Lung (tissue), 11 donors: ENCODE measurements at regions not wholly inside any gene's neighbourhood (a gene's known extent, or its start where the extent isn't known, plus 50 kb on each side); places are given as distances from the start of the nearest gene placed in this dataset.

Experiments
- ATAC-seq: fragments of 200-7000 bp; cut with Tn5 transposase; one replicate; pipeline ENCODE4 v1.9.1; 2020; ENCODE audit warnings: moderate number of reproducible peaks; ENCODE audit not compliant: insufficient read depth, low FRiP score
- DNase-seq, 3 donors: peaks; one replicate each; pipeline ENCODE4 v3.0.0-alpha.2; 2013 to 2017
- H3K27ac ChIP-seq, 2 donors: one replicate each; pipeline ENCODE4 v1.5.1; 2013; ENCODE audit warnings: mild to moderate bottlenecking in 2 of 2, moderate library complexity in 2 of 2, control low read depth in 1 of 2, inconsistent platforms in 1 of 2, low read depth in 1 of 2, low read length in 1 of 2
- H3K27me3 ChIP-seq, 3 donors: one replicate each; pipeline ENCODE4 v1.5.1; 2013; ENCODE audit warnings: low read length in 2 of 3; ENCODE audit not compliant: control insufficient read depth in 3 of 3, insufficient read depth in 3 of 3
- H3K36me3 ChIP-seq, 4 donors: one replicate each; pipeline ENCODE4 v1.5.1; 2013; ENCODE audit warnings: low read length in 4 of 4, mild to moderate bottlenecking in 1 of 4, moderate library complexity in 1 of 4; ENCODE audit not compliant: control insufficient read depth in 4 of 4, insufficient read depth in 4 of 4
- H3K4me1 ChIP-seq, 5 donors: one replicate each; pipeline ENCODE4 v1.5.1; 2013; ENCODE audit warnings: low read length in 5 of 5, mild to moderate bottlenecking in 2 of 5, moderate library complexity in 1 of 5; ENCODE audit not compliant: control insufficient read depth in 5 of 5, insufficient read depth in 5 of 5
- H3K4me3 ChIP-seq: one replicate; pipeline ENCODE4 v1.5.1; 2013; ENCODE audit warnings: mild to moderate bottlenecking, control low read depth, moderate library complexity
- H3K9ac ChIP-seq, 2 donors: one replicate each; pipeline ENCODE4 v1.5.1; 2013; ENCODE audit warnings: low read length in 2 of 2, control low read depth in 1 of 2; ENCODE audit not compliant: insufficient read depth in 1 of 2
- H3K9me3 ChIP-seq, 4 donors: one replicate each; pipeline ENCODE4 v1.5.1; 2013; ENCODE audit warnings: low read length in 3 of 4, mild to moderate bottlenecking in 1 of 4, moderate library complexity in 1 of 4; ENCODE audit not compliant: control insufficient read depth in 4 of 4, insufficient read depth in 3 of 4
- CTCF ChIP-seq: IDR thresholded peaks from 2 replicates; pipeline ENCODE4 v1.5.1; 2012; ENCODE audit warnings: mild to moderate bottlenecking; ENCODE audit errors: control extremely low read depth, extremely low read depth
- WGBS, 2 donors: extraction: QIAGEN DNeasy Blood & Tissue Kit; methylation state at CpG; one replicate each; pipeline ENCODE4 v1.1.7; 2013; 5-methylcytosine and 5-hydroxymethylcytosine counted together
- donor health status: control.
- donor health status: control.
- donor health status: Bipolar disorder and iron deficiency.
- donor health status: healthy.
- donor health status: DM: yes; HTN: yes; CAD: no.

- ATAC-seq, result peak; percentile 61
- WGBS, 2 donors, result 67 to 88% methylated on average over 7 of the region's 7 CpGs
- Histone ChIP-seq H3K27ac (no peak overlapping the region), H3K36me3 (no peaks in the 10 kb centered on the region), H3K27me3 (no peaks in the 10 kb centered on the region), H3K4me1 (peaks cover 0 to 4% (median 0%) of the 10 kb centered on the region in 5 donors), H3K9me3 (no peaks in the 10 kb centered on the region), H3K9ac (no peak overlapping the region), H3K4me3 (no peak overlapping the region)
- TF ChIP-seq CTCF, result peak; percentile 53
- peak; percentile 63 to 93 (median 88) for DNase-seq
Observed at GRCh38 chr1:67532452-67533216, 102.4 kb upstream of the SERBP1 start.

- H3K9me3 ChIP-seq, result no peaks in the 10 kb centered on the region
- H3K4me1 ChIP-seq, result peaks cover 0 to 4% (median 0%) of the 10 kb centered on the region in 5 donors
- no peak overlapping the region for H3K9ac ChIP-seq
- H3K27ac ChIP-seq, result no peak overlapping the region
- no peak for TF ChIP-seq CTCF
- DNase-seq (peak; percentile 21 to 62 (median 26)), ATAC-seq (peak; percentile 75)
- H3K27me3 ChIP-seq, result no peaks in the 10 kb centered on the region
- WGBS, 2 donors, result 65 to 81% methylated on average over 2 of the region's 2 CpGs
- no peak overlapping the region for H3K4me3 ChIP-seq
- no peaks in the 10 kb centered on the region for H3K36me3 ChIP-seq
Observed at GRCh38 chr1:67534627-67535065, 104.4 kb upstream of the SERBP1 start.

- no peak overlapping the region for H3K27ac ChIP-seq
- H3K4me1 ChIP-seq, result peaks cover 0 to 4% (median 0%) of the 10 kb centered on the region in 5 donors
- no peaks in the 10 kb centered on the region for H3K36me3 ChIP-seq
- H3K9ac ChIP-seq, result no peak overlapping the region
- DNase-seq (peak; percentile 82 to 92 (median 87)), ATAC-seq (peak; percentile 82)
- no peaks in the 10 kb centered on the region for H3K27me3 ChIP-seq
- H3K4me3 ChIP-seq, result no peak overlapping the region
- peak; percentile 57 for TF ChIP-seq CTCF
- WGBS, 2 donors, result 3 to 4% methylated on average over 5 of the region's 5 CpGs
- H3K9me3 ChIP-seq, result no peaks in the 10 kb centered on the region
Observed at GRCh38 chr1:67535474-67535873, 105.3 kb upstream of the SERBP1 start.
